ENCODE measurements at regions not wholly inside any gene's neighbourhood (a gene's known extent, or its start where the extent isn't known, plus 50 kb on each side); places are given as distances from the start of the nearest gene placed in this dataset.

DNA sequence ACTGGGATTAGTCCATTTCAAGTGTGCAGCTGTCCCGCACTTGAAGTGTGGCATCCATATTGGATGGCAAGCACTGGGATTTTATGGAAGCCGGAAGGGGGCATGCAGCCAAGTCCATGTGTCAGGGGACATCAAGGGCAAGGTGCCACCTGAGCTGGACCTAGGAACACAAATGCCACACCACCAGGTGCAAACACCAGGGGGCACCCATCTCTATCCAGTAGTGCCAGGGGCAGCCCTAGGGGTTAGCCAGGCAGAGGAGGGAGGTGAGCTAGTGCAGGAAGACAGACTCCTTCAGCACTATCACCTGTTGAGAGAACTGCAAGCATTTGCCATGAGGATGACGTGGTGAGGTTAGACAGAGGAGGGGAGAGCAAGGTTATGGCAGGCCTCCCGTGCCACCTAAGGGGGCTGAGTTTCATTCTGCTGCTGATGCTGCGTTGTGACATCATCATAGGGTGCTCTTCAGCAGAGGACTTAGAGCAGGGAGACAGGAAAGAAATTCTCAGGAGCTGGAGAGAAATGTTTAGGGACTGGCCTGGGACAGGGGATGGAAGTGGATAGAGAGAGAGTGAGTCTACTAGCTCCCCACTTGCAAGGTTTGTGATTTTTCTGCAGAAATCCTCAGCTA, 192.6 kb upstream of the SLC24A3 start:
- Histone ChIP-seq H3K4me3 (no peak overlapping the region), H3K27me3 (no peaks in the 10 kb centered on the region), H3K27ac (no peak overlapping the region), H3K4me1 (peaks cover 0 to 2% (median under 1%) of the 10 kb centered on the region in 3 donors), H3K9me3 (no peaks in the 10 kb centered on the region), H3K36me3 (no peaks in the 10 kb centered on the region)
- intact Hi-C loops (cut with DNase I) = no loop called here
- TF ChIP-seq, protein P1, sequence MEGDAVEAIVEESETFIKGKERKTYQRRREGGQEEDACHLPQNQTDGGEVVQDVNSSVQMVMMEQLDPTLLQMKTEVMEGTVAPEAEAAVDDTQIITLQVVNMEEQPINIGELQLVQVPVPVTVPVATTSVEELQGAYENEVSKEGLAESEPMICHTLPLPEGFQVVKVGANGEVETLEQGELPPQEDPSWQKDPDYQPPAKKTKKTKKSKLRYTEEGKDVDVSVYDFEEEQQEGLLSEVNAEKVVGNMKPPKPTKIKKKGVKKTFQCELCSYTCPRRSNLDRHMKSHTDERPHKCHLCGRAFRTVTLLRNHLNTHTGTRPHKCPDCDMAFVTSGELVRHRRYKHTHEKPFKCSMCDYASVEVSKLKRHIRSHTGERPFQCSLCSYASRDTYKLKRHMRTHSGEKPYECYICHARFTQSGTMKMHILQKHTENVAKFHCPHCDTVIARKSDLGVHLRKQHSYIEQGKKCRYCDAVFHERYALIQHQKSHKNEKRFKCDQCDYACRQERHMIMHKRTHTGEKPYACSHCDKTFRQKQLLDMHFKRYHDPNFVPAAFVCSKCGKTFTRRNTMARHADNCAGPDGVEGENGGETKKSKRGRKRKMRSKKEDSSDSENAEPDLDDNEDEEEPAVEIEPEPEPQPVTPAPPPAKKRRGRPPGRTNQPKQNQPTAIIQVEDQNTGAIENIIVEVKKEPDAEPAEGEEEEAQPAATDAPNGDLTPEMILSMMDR (IDR thresholded peaks at IDR 0.05) = no peak
- no peak for TF ChIP-seq POLR2A (IDR thresholded peaks at IDR 0.05)
- WGBS, 2 donors = 89 to 97% methylated on average over 4 to 5 of the region's 5 CpGs
- no peak for DNase-seq

DNA sequence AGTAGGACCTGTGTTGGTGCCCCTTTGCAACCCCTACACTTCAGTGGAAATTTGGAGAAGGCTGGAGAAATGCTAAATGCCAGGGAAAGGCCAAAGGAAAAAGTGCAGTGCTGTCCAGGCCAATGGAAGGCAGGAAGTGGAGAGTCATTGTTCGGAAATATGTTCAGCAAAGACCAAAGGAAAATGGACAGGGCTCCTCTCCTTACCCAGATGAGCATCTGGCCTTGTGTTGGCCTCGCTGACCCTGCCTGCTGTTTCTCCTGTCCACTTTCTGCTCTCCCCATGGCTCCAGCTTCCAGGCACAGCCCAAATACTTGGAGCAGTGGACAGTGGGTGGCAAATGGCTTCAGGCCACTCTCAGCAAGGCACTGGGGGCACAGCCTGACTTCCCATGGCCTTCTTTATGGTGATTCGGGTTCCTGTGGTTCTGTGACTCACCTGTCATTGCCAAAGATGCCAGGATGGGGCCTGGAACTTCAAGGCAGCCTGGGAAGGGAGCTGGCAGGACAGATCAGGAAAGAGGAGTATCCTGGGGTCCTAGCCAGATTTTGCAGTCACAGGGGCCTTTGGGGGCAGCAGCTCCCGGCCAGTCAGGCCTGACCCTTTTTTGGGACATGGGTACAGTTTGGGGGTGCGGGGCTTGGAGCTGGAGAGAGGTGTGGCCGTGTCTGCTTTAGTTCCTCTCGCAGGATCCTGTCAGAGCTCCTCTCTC, 190.9 kb upstream of the SLC24A3 start:
- no peak for DNase-seq
- H3K4me3 ChIP-seq = no peak overlapping the region
- 79 to 84% methylated on average over 2 to 5 of the region's 7 CpGs for WGBS, 2 donors
- H3K9me3 ChIP-seq = no peaks in the 10 kb centered on the region
- TF ChIP-seq, protein P1 (IDR thresholded peaks at IDR 0.05) = no peak
- TF ChIP-seq POLR2A (IDR thresholded peaks at IDR 0.05) = no peak
- H3K27me3 ChIP-seq = no peaks in the 10 kb centered on the region
- no peaks in the 10 kb centered on the region for H3K36me3 ChIP-seq
- no peak overlapping the region for H3K27ac ChIP-seq
- intact Hi-C loops (cut with DNase I) = no loop called here
- peaks cover 0 to 19% (median 15%) of the 10 kb centered on the region in 3 donors for H3K4me1 ChIP-seq

GRCh38 chr20:19022118-19022575, 190.3 kb upstream of the SLC24A3 start:
- DNase-seq = no peak
- intact Hi-C loops (cut with DNase I) = no loop called here
- H3K36me3 ChIP-seq = no peaks in the 10 kb centered on the region
- peaks cover 0 to 22% (median 15%) of the 10 kb centered on the region in 3 donors for H3K4me1 ChIP-seq
- 67 to 85% methylated on average over 1 to 6 of the region's 8 CpGs for WGBS, 2 donors
- H3K9me3 ChIP-seq = no peaks in the 10 kb centered on the region
- no peak overlapping the region for H3K27ac ChIP-seq
- TF ChIP-seq, protein P1 (IDR thresholded peaks at IDR 0.05) = no peak
- TF ChIP-seq POLR2A (IDR thresholded peaks at IDR 0.05) = no peak
- H3K4me3 ChIP-seq = no peak overlapping the region
- no peaks in the 10 kb centered on the region for H3K27me3 ChIP-seq

DNA sequence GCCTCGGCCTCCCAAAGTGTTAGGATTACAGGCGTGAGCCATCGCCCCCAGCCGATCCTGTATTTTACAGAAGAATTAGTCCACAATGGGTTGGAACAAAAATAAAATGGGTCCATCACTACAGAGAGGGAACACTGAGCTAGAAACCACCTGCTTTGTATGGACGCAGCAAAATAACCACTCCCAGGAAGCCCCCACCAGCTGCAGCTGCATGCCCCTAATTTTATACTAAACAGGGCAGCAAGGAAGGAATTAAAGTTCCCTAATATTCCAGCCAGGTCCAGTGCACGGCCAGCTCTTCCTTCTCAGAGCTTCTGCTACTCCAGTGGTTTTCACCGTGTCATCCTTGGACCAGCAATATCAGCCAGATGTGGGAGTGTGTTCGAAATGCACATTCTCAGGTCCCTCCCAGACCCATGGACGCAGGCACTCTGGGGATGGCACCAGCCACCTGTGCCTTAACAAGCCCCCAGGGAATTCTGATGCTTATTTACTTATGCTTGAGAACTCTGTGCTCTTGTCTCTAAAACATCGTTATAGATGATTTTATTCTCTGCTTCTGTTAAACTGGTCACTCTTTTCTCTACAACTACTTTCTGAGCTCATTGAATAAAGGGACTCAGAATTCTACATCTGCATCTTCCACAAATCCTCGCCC, 189.5 kb upstream of the SLC24A3 start:
- Histone ChIP-seq H3K27me3 (no peaks in the 10 kb centered on the region), H3K4me3 (no peak overlapping the region), H3K9me3 (no peaks in the 10 kb centered on the region), H3K36me3 (no peaks in the 10 kb centered on the region), H3K4me1 (peaks cover 0 to 22% (median 15%) of the 10 kb centered on the region in 3 donors), H3K27ac (no peak overlapping the region)
- WGBS, 2 donors = 71 to 78% methylated on average over 4 to 9 of the region's 11 CpGs
- no peak for TF ChIP-seq POLR2A (IDR thresholded peaks at IDR 0.05)
- TF ChIP-seq, protein P1 (IDR thresholded peaks at IDR 0.05) = no peak
- no peak for DNase-seq
- intact Hi-C loops (cut with DNase I) = no loop called here
